PC-3 (cell line): ENCODE measurements at regions not wholly inside any gene's neighbourhood (a gene's known extent, or its start where the extent isn't known, plus 50 kb on each side); places are given as distances from the start of the nearest gene placed in this dataset.
A peak's percentile ranks its signal among the peaks of the same experiment; 100 is the strongest.

ENCODE experiments used
- ATAC-seq: fragments of 200-7000 bp; cut with Tn5 transposase; 2 replicates; pipeline ENCODE4 v1.9.1; 2020; ENCODE audit warnings: mild to moderate bottlenecking, moderate library complexity
- BruUV-seq: library from RNA; stranded (reverse); fragments of 400-500 nt; replicated peaks from 2 replicates; lab custom pipeline; 2021; lab: Mats Ljungman, UMichigan
- CTCF ChIA-PET: fragments of 300-600 bp; sonication (Branson Sonifier 250); formaldehyde crosslinking; loops from one replicate; lab custom pipeline; 2022; ENCODE audit warnings: antibody characterized with exemption; lab: Charles Lee
- POLR2A ChIA-PET: fragments of 300-600 bp; sonication (Branson Sonifier 250); formaldehyde crosslinking; loops from one replicate; lab custom pipeline; 2022; ENCODE audit warnings: antibody characterized with exemption; ENCODE audit not compliant: unreplicated experiment; lab: Charles Lee
- DNase-seq: peaks from one replicate; pipeline ENCODE4 v3.0.0-alpha.2; 2015
- H2AFZ ChIP-seq: fragments of 300-600 bp; sonication (generic); 2 replicates; pipeline ENCODE4 v1.6.0; 2016; ENCODE audit warnings: antibody characterized with exemption, low read length
- H3F3A ChIP-seq: fragments of 300-600 bp; sonication (generic); one replicate; pipeline ENCODE4 v1.6.0; 2017; ENCODE audit warnings: antibody characterized with exemption, low read length, control low read depth, mild to moderate bottlenecking; ENCODE audit not compliant: unreplicated experiment
- H3K27ac ChIP-seq: fragments of 300-600 bp; sonication (generic); 2 replicates; pipeline ENCODE4 v1.5.1; 2016; ENCODE audit warnings: mild to moderate bottlenecking, low read length
- H3K27me3 ChIP-seq: fragments of 300-600 bp; sonication (generic); 2 replicates; pipeline ENCODE4 v1.6.1; 2016; ENCODE audit warnings: low read length, mixed read lengths
- H3K36me3 ChIP-seq: fragments of 300-600 bp; sonication (generic); 2 replicates; pipeline ENCODE4 v1.6.1; 2016; ENCODE audit warnings: low read depth, mixed run types, low read length, mixed read lengths
- H3K4me1 ChIP-seq: fragments of 300-600 bp; sonication (generic); 2 replicates; pipeline ENCODE4 v1.5.1; 2016; ENCODE audit warnings: low read length; ENCODE audit not compliant: insufficient read depth
- H3K4me2 ChIP-seq: fragments of 300-600 bp; sonication (generic); 2 replicates; pipeline ENCODE4 v1.6.0; 2016; ENCODE audit warnings: low read length
- H3K4me3 ChIP-seq: fragments of 300-600 bp; sonication (generic); 2 replicates; pipeline ENCODE4 v1.5.1; 2016; ENCODE audit warnings: mild to moderate bottlenecking, low read length, mixed read lengths
- H3K79me2 ChIP-seq: fragments of 300-600 bp; sonication (generic); 2 replicates; pipeline ENCODE4 v1.6.1; 2017; ENCODE audit warnings: low read length, mixed read lengths
- H3K9ac ChIP-seq: fragments of 300-600 bp; sonication (generic); 2 replicates; pipeline ENCODE4 v1.6.0; 2016; ENCODE audit warnings: mild to moderate bottlenecking, low read length
- H3K9me2 ChIP-seq: fragments of 300-600 bp; sonication (generic); replicated peaks from 2 replicates; pipeline ENCODE4 v1.6.1; 2016; ENCODE audit warnings: mixed run types, low read length, mixed read lengths
- H3K9me3 ChIP-seq: fragments of 300-600 bp; sonication (generic); 2 replicates; pipeline ENCODE4 v1.6.1; 2016; ENCODE audit warnings: low read length, mixed read lengths
- H4K20me1 ChIP-seq: fragments of 300-600 bp; sonication (generic); 2 replicates; pipeline ENCODE4 v1.6.1; 2016; ENCODE audit warnings: low read length, mixed read lengths
- CTCF ChIP-seq: fragments of 300-600 bp; sonication (generic); conservative IDR thresholded peaks from 2 replicates; pipeline ENCODE4 v1.5.1; 2017; ENCODE audit warnings: antibody characterized with exemption, low read depth, mild to moderate bottlenecking, low read length
- EZH2 ChIP-seq: fragments of 300-600 bp; sonication (generic); IDR thresholded peaks from one replicate; pipeline ENCODE4 v1.6.1; 2017; ENCODE audit warnings: antibody characterized with exemption, mild to moderate bottlenecking, low read length; ENCODE audit not compliant: unreplicated experiment
- EZH2phosphoT487 ChIP-seq: fragments of 300-600 bp; sonication (generic); IDR thresholded peaks from 2 replicates; pipeline ENCODE4 v1.6.1; 2018; ENCODE audit warnings: mild to moderate bottlenecking, antibody characterized with exemption, low read length, borderline replicate concordance
- intact Hi-C: fragments of 100-400 bp; cut with micrococcal nuclease; formaldehyde crosslinking; loops from 2 replicates; pipeline ENCODE4 v1.9.0; 2023

GRCh38 chr6:37097335-37097734 lies 72.6 kb upstream of the PIM1 start:
- Histone ChIP-seq H3K27me3 (no peaks in the 10 kb centered on the region), H3K4me3 (no peak overlapping the region), H3K4me1 (peaks cover 6% of the 10 kb centered on the region), H3K9me2 (no peaks in the 10 kb centered on the region), H3K4me2 (no peak overlapping the region), H3K79me2 (no peaks in the 10 kb centered on the region), H3K27ac (no peak overlapping the region), H4K20me1 (no peaks in the 10 kb centered on the region), H3K9ac (no peak overlapping the region), H3K36me3 (no peaks in the 10 kb centered on the region), H3F3A (no peaks in the 10 kb centered on the region), H3K9me3 (no peaks in the 10 kb centered on the region), H2AFZ (no peak overlapping the region)
- intact Hi-C loops: no loop called here
- ATAC-seq (no peak), DNase-seq (no peak)
- ChIA-PET POLR2A (no interaction called here), CTCF (no interaction called here)
- BruUV-seq: no TSS peak
- no peak for TF ChIP-seq EZH2
- TF ChIP-seq EZH2phosphoT487: no peak
- no peak for TF ChIP-seq CTCF

GRCh38 chr6:37099442-37099841 lies 70.5 kb upstream of the PIM1 start:
- ChIA-PET CTCF (no interaction called here), POLR2A (no interaction called here)
- DNase-seq (peak; percentile 66), ATAC-seq (no peak)
- Histone ChIP-seq H2AFZ (no peak overlapping the region), H3K9me3 (no peaks in the 10 kb centered on the region), H3K4me2 (no peak overlapping the region), H3K27me3 (no peaks in the 10 kb centered on the region), H3K27ac (no peak overlapping the region), H3K4me3 (no peak overlapping the region), H4K20me1 (no peaks in the 10 kb centered on the region), H3K9ac (no peak overlapping the region), H3F3A (no peaks in the 10 kb centered on the region), H3K36me3 (no peaks in the 10 kb centered on the region), H3K4me1 (peaks cover 24% of the 10 kb centered on the region), H3K79me2 (no peaks in the 10 kb centered on the region), H3K9me2 (no peaks in the 10 kb centered on the region)
- TF ChIP-seq EZH2 (no peak), EZH2phosphoT487 (no peak), CTCF (no peak)
- intact Hi-C loops: no loop called here
- BruUV-seq: no TSS peak

- peaks cover 37% of the 10 kb centered on the region for H3K4me1 ChIP-seq
- no peak overlapping the region for H3K27ac ChIP-seq
- H4K20me1 ChIP-seq: no peaks in the 10 kb centered on the region
- H3F3A ChIP-seq: no peaks in the 10 kb centered on the region
- no peaks in the 10 kb centered on the region for H3K36me3 ChIP-seq
- BruUV-seq: no TSS peak
- ChIA-PET CTCF (no interaction called here), POLR2A (no interaction called here)
- no peak overlapping the region for H3K9ac ChIP-seq
- no peak overlapping the region for H2AFZ ChIP-seq
- intact Hi-C loops: no loop called here
- H3K79me2 ChIP-seq: no peaks in the 10 kb centered on the region
- ATAC-seq: no peak
- H3K9me2 ChIP-seq: no peaks in the 10 kb centered on the region
- H3K27me3 ChIP-seq: no peaks in the 10 kb centered on the region
- H3K4me2 ChIP-seq: no peak overlapping the region
- no peaks in the 10 kb centered on the region for H3K9me3 ChIP-seq
- no peak for DNase-seq
- TF ChIP-seq EZH2 (no peak), EZH2phosphoT487 (no peak), CTCF (no peak)
- no peak overlapping the region for H3K4me3 ChIP-seq
Measured at GRCh38 chr6:37100745-37101144, 69.2 kb upstream of the PIM1 start.
